Pancreas (tissue), 10 donors: ENCODE measurements at regions not wholly inside any gene's neighbourhood (a gene's known extent, or its start where the extent isn't known, plus 50 kb on each side); places are given as distances from the start of the nearest gene placed in this dataset.

Source experiments
- ATAC-seq, 4 donors: fragments of 200-7000 bp; cut with Tn5 transposase; one replicate each; pipeline versions ENCODE4 v1.8.0 to v1.9.1; 2020; ENCODE audit warnings: mild to moderate bottlenecking in 4 of 4, moderate library complexity in 4 of 4
- DNase-seq, 6 donors: peaks; one replicate each; pipeline ENCODE4 v3.0.0-alpha.2; 2020
- FAIRE-seq: peaks from 2 replicates; lab custom pipeline; 2012; peaks lifted over from hg19 to GRCh38; lab: Jason Lieb, UNC
- H3K27ac ChIP-seq, 4 donors: fragments of 200-600 bp; sonication (generic); 1 replicate in 3 of 4; 2 replicates in 1 of 4; pipeline versions ENCODE4 v1.5.0 to v1.8.0; 2020
- H3K27me3 ChIP-seq, 4 donors: fragments of 200-600 bp; one replicate each; pipeline ENCODE4 v1.8.0; 2021
- H3K36me3 ChIP-seq, 3 donors: fragments of 200-600 bp; sonication (generic) in 1 of 3; one replicate each; pipeline versions ENCODE4 v1.5.0 to v1.8.0; 2020 to 2021
- H3K4me1 ChIP-seq, 3 donors: fragments of 200-600 bp; one replicate each; pipeline ENCODE4 v1.8.0; 2021
- H3K4me3 ChIP-seq, 4 donors: fragments of 200-600 bp; sonication (generic) in 2 of 4; one replicate each; pipeline versions ENCODE4 v1.5.0 to v1.8.0; 2020 to 2021
- H3K9me3 ChIP-seq, 4 donors: fragments of 200-600 bp; one replicate each; pipeline ENCODE4 v1.8.0; 2021
- CTCF ChIP-seq, 4 donors: fragments of 200-600 bp; sonication (generic) in 3 of 4; IDR thresholded peaks; one replicate each; pipeline versions ENCODE4 v1.5.0 to v1.8.0; 2021; ENCODE audit warnings: antibody characterized with exemption in 4 of 4
- WGBS, 2 donors: extraction: QIAGEN DNeasy Blood & Tissue Kit; methylation state at CpG; one replicate each; pipeline ENCODE4 v1.1.7; 2013; 5-methylcytosine and 5-hydroxymethylcytosine counted together
- intact Hi-C, 3 donors: fragments of 100-400 bp; cut with DNase I; formaldehyde crosslinking; loops; one replicate each; pipeline versions ENCODE4 v1.11.1 to v1.14.2; 2022
- donor health status: healthy with polysubstance abuse.
- donor health status: DM: no; HTN: no; CAD: no; lungs with moderate emphysema.
- donor health status: DM: no; HTN: no; CAD: no.
- donor health status: control.
- donor health status: control.
- donor health status: Bipolar disorder and iron deficiency.
- donor health status: DM: yes; HTN: yes; CAD: no.
- donor health status: DM: no; HTN: no; CAD: no.
- donor health status: DM: no; HTN: no; CAD: no.
- donor health status: DM: yes; HTN: yes; CAD: no.

DNA sequence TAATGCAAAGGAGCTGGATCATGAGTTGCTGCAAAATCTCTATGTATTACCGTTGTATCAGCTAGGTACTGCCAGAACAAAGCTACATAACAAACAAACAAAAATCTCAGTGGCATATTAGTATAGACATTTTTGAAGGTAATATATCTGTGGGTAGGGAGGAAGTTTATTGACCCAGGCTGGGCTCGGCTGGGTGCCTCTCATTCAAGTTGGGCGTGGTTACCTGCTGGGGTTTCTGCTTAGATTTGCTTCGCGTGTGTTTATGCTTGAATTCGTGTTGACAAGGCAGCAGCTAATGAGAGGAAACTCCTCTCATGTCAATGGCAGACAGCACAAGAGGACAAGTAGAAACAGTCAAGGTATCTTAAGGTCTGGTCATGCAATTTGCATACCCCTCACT is 520.7 kb downstream of the SOX5 start:
- no peaks in the 10 kb centered on the region for H3K9me3 ChIP-seq
- no peak for FAIRE-seq
- 59 to 72% methylated on average over 6 of the region's 6 CpGs for WGBS, 2 donors
- no peak overlapping the region for H3K4me3 ChIP-seq
- H3K36me3 ChIP-seq = no peaks in the 10 kb centered on the region
- ATAC-seq = no peak
- DNase-seq = no peak
- intact Hi-C loops = no loop called here
- no peaks in the 10 kb centered on the region for H3K4me1 ChIP-seq
- no peak overlapping the region for H3K27ac ChIP-seq
- no peaks in the 10 kb centered on the region for H3K27me3 ChIP-seq
- TF ChIP-seq CTCF (IDR thresholded peaks at IDR 0.05) = no peak

DNA sequence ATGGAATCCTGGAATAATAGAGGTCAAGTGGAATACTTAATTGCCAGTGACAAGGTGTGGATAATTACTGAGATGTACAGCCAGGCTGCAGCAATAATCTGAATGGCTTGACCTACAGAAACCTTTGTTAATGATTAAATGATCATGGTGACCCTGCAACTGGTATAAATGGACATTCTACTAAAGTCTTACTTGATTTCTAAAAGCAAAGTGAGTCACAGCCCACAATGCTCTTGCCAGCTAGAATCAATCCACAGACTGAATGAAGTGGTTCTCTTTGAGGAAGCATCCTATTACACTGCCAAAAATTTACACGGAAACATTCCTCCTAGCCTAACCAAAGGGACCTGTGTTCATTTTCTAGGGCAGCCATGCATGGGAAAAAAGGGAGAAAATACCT is 518.5 kb downstream of the SOX5 start:
- no peaks in the 10 kb centered on the region for H3K4me1 ChIP-seq
- ATAC-seq (no peak), FAIRE-seq (no peak), DNase-seq (no peak)
- no peaks in the 10 kb centered on the region for H3K9me3 ChIP-seq
- no peak overlapping the region for H3K4me3 ChIP-seq
- no peaks in the 10 kb centered on the region for H3K27me3 ChIP-seq
- WGBS, 2 donors = 70 to 87% methylated on average over 1 of the region's 1 CpG
- no peak for TF ChIP-seq CTCF (IDR thresholded peaks at IDR 0.05)
- no peak overlapping the region for H3K27ac ChIP-seq
- intact Hi-C loops = no loop called here
- H3K36me3 ChIP-seq = no peaks in the 10 kb centered on the region

- no peak for TF ChIP-seq CTCF (IDR thresholded peaks at IDR 0.05)
- H3K27me3 ChIP-seq = no peaks in the 10 kb centered on the region
- intact Hi-C loops = no loop called here
- no peaks in the 10 kb centered on the region for H3K4me1 ChIP-seq
- ATAC-seq (no peak), DNase-seq (no peak), FAIRE-seq (no peak)
- no peaks in the 10 kb centered on the region for H3K36me3 ChIP-seq
- no peak overlapping the region for H3K27ac ChIP-seq
- H3K4me3 ChIP-seq = no peak overlapping the region
- H3K9me3 ChIP-seq = no peaks in the 10 kb centered on the region
Observed at GRCh38 chr12:23433121-23433520, 516.3 kb downstream of the SOX5 start.

GRCh38 chr12:23434154-23434553 is 515.3 kb downstream of the SOX5 start:
- no peak for ATAC-seq
- H3K4me1 ChIP-seq = no peaks in the 10 kb centered on the region
- FAIRE-seq = no peak
- 65 to 75% methylated on average over 2 of the region's 2 CpGs for WGBS, 2 donors
- H3K27ac ChIP-seq = no peak overlapping the region
- DNase-seq = no peak
- no peak overlapping the region for H3K4me3 ChIP-seq
- no peaks in the 10 kb centered on the region for H3K9me3 ChIP-seq
- no peaks in the 10 kb centered on the region for H3K36me3 ChIP-seq
- intact Hi-C loops = no loop called here
- H3K27me3 ChIP-seq = no peaks in the 10 kb centered on the region
- TF ChIP-seq CTCF (IDR thresholded peaks at IDR 0.05) = no peak

DNA sequence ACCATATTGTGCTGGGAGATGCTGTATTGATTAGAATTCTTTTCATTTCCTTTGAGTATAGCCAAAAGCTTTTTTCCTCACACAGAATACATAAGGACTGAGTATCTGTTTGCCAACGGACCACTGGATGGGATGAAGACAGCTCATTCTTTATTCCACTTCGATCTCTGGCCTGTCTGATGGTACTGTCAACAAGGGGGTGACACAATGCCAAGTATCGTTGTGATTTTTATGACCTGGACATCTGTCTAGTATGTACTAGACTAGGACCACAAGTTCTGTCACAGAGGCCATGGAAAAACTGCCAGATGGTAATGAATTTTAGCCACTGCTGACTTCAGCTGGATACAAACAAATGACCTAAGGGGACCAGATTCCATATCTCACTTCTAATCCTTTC is 502.7 kb downstream of the SOX5 start:
- TF ChIP-seq CTCF (IDR thresholded peaks at IDR 0.05) = no peak
- 12 to 13% methylated on average over 3 of the region's 3 CpGs for WGBS, 2 donors
- ATAC-seq = peak in 2 of 4 donors; percentile 30 to 49

More for the DNA sequence above, 502.7 kb downstream of the SOX5 start:
- Histone ChIP-seq H3K4me1 (no peaks in the 10 kb centered on the region), H3K36me3 (no peaks in the 10 kb centered on the region), H3K4me3 (no peak overlapping the region), H3K27me3 (no peaks in the 10 kb centered on the region), H3K27ac (no peak overlapping the region), H3K9me3 (no peaks in the 10 kb centered on the region)
- FAIRE-seq = no peak
- no peak for DNase-seq
- intact Hi-C loops = no loop called here
